DMS114 treated with DMSO at 0.1 percent for 48 hours (cell line): ENCODE measurements at regions not wholly inside any gene's neighbourhood (a gene's known extent, or its start where the extent isn't known, plus 50 kb on each side); places are given as distances from the start of the nearest gene placed in this dataset.

Experiments used
- DNase-seq: peaks from one replicate; lab custom pipeline; 2025; ENCODE audit not compliant: unreplicated experiment; lab: John Stamatoyannopoulos, UW

DNA sequence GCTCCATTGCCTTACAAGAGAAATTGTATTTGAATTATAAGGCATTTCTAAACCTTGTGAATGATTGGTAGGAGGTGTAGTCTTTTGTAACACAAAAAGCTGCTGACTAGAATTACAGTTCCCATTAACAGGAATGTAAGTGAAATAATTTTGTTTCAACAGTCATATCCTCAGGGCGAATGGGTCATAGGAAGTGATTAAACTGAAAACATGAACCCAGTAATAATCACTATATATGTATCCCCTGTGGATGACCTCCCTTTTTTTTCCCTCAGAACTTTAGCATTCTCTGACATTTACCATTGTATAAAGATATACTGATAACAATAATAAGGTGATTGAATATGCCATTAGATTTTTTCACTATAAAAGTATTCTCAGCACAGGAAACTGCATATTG lies 312.3 kb downstream of the ATP23 start:
- DNase-seq, result no peak

GRCh38 chr12:58254463-58255100 lies 313.2 kb downstream of the ATP23 start:
- DNase-seq, result no peak

DNA sequence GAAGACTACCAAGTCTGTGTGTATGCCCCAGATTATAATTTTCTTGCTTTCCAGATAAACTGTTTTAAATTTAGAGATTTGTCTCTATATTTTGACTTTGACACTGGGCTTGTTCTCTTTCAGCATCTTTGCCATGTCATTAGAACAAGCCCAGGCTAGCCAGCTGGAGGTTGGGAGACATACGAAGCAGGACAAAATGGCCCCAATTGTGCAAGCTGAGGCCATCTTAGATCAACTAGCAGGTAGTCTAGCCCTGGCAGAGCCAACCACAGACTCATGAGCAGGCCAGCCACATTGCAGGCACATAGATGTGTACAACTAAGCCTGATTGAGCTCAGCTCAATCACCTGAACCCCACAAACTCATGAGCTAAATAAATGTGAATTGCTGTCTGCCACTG lies 321.4 kb downstream of the ATP23 start:
- no peak for DNase-seq

DNA sequence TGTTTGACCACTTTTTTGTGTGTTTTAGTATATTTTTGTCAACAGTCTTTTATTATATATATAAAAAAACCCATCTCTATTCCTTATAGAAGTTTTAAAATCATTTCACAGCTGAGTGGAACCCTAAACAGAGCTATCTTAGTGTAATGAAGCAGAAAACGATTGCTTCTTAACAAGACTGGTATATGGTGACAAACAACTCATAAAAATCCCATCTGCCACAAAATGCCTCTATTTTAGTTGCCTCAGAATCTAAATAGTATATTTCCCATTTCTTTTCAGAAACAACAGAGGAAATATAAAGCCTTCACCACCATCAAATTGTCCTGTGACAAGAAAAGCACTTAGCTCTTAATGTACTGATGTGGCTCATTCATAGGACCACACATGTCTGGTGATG lies 322.4 kb downstream of the ATP23 start:
- no peak for DNase-seq

DNA sequence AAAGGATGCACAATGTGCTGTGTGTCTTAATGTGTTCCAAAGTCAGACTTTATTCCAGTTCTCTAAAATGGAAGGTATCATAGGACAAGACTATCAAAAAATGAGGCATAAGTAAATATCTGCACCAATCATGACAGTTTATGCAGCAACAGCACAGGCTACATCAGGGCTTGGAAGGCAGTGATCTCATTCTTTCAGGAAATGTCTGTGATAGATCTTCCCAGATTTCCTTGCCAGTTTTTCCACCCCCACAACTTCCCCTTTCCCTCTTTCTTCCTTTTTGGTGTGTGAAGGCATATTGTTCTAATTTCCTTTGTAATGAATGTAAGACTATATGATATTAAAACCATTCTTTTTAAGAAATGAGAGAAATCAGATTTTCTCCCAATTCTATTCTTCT lies 326.7 kb downstream of the ATP23 start:
- no peak for DNase-seq

GRCh38 chr12:58269476-58269875 lies 328.1 kb downstream of the ATP23 start:
- DNase-seq, result no peak

GRCh38 chr12:58270966-58271705 lies 329.8 kb downstream of the ATP23 start:
- DNase-seq, result no peak

GRCh38 chr12:58272461-58272860 lies 331.1 kb downstream of the ATP23 start:
- DNase-seq, result no peak

DNA sequence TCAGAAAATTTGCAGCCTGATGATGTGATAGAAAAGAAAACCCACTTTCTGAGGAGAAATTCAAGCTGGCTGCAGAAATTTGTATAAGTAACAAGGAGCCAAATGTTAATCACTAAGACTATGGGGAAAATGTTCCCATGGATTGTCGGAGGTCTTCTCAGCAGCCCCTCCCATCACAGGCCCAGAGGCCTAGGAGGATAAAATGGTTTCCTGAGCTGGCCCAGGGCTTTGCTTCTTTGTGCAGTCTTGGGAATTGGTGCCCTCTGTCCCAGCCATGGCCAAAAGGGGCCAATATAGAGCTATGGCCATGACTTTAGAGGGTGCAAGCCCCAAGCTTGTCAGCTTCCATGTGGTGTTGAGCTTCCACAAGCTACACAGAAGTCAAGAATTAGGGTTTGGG lies 335.9 kb downstream of the ATP23 start:
- no peak for DNase-seq

DNA sequence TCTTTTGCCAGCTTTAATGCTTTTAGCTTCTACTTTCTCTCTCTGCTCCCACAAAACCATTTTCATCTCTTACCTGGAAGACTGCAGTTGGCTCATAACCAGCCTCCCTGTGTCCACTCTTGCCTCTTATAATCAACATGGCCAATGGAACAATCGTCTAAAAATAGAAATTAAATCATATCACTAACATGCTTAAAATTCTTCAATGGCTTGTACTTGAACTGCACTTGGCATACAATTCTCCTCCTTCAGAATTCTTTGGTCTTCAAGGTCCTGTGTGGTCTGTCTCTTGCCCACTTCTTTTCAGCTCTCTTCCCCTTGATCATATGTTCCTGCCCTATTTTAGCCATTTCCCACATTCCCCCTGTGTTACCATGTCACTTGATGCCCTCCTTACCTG lies 342.2 kb downstream of the ATP23 start:
- no peak for DNase-seq

DNA sequence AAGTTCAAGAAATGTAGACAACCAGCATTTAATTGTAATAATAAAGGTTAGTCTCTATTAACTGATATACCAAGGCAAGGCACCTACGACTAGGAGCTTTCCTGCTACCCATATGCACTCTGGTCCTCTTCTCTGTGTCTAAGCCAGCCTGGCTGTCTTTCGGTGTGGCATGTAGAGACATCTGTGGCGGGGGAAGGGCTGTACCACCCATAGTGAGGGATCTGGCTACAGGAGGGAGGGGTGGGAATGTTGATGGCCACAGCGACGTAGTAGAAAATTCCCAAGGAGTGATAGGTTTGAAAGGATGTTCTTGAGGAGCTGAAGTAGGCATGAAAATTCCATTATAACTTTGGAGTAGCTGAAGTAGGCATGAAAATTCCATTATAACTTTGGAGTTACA lies 344.2 kb downstream of the ATP23 start:
- DNase-seq, result no peak

DNA sequence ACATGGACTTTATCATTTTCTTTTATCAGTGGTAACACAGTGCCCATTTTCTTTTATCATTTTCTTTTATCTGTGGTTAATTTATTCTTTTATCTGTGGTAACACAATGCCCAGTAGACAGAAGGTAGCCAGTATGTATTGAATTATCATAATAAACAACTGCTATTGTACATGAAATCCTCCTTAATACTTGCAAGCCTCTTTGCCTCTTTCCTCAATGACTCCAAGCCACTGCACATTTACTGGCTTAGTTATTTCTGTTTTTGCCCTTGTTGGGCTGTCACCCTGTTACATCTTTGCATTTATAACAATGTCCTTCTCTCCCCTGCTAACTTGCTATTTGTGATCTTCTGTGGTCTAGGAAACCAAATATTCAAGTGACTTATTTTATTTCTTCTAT lies 345.0 kb downstream of the ATP23 start:
- no peak for DNase-seq

DNA sequence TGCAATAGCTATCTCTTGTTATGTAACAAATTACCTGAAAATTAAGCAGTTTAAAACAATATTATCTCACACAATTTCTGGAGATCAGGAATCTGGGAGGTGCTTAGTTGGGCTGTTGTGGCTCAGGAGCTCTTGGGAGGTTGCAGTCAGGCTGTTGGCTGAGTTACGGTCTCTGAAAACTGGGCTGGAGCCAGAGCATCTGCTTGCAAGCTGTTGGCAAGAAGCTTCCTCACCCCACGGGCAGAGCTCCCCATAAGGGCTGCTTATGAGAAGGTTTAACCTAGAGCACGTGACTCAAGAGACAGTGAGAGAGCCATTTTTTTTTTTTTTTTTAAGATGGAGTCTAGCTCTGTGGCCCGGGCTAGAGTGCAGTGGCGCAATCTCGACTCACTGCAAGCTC lies 346.8 kb downstream of the ATP23 start:
- DNase-seq, result no peak

GRCh38 chr12:58291106-58291505 lies 349.7 kb downstream of the ATP23 start:
- no peak for DNase-seq

DNA sequence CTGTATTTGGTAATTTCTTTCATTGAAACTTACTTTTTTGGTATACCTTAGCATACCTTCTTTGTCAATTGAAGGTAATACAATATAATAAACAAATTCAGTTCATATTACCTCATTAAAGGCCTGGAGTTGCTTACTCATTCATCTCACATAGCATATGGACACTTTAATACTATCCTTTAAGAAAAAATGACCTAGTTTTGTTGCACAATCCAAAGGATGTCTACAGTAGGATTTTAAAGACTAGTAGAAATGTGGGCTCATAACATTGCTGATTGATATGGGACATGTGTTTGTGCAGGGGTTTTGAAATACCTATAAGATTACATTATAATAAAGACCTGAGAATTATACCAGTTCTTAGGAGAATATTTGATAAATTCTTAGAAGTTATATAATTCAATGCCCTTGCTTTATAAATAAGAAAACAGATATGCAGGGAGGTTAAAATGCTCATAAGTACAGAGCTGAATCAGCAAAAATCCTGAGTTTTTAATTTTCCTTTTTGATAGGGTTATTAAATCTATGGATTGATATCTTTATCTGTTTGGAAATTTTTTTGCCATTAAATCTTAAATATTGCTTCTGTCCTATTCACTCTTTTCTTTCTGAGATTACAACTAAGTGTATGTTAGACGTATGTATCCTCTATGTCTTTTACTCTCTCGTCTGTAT lies 352.1 kb downstream of the ATP23 start:
- no peak for DNase-seq

DNA sequence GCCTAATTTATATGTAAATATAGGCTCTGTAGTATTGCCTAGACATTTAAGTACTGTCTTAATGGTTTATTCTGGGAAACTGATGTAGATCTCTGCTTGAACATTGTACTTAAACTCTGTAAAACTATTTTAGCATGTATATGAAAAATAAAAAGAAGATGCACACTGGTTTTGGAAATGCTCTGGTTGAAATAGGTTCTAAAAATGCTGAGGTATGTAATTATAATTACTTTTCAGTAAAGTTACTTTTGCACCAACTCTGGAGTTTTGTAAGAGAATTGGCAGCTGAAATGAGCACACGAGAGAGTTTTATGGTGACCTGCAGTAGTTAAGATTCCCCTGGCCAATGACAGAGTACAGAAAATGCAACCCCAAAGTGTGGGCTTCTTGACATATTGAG lies 353.9 kb downstream of the ATP23 start:
- no peak for DNase-seq

- no peak for DNase-seq
Measured at GRCh38 chr12:58296863-58297262, 355.5 kb downstream of the ATP23 start.

DNA sequence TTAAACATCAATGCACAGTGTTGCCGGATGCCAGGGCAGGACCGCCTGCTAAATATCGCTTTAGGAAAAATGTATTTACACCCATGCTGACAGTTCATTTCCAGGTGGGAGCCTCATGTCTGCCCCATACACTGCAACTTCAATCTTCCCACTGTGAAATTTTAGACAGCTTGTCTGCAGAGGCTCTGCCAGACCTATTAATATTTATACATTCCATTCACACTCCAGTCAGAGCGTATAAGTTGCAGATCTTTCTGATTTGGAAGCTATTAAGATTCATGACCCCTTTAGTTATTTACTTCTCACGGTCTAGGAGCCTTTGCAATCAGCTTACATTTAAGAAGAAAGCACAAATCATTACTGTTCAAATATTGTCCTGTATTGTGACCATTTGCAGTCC lies 357.4 kb downstream of the ATP23 start:
- DNase-seq, result no peak

GRCh38 chr12:58299371-58299770 lies 358.0 kb downstream of the ATP23 start:
- no peak for DNase-seq

GRCh38 chr12:58301038-58301729 lies 359.8 kb downstream of the ATP23 start:
- DNase-seq, result no peak

GRCh38 chr12:58301730-58302122 lies 360.4 kb downstream of the ATP23 start:
- DNase-seq, result no peak

- no peak for DNase-seq
Measured at GRCh38 chr12:58302487-58303011, 361.2 kb downstream of the ATP23 start.
